H9 (cell line): ENCODE measurements at regions not wholly inside any gene's neighbourhood (a gene's known extent, or its start where the extent isn't known, plus 50 kb on each side); places are given as distances from the start of the nearest gene placed in this dataset.

ENCODE experiments used
- DNase-seq: peaks from one replicate; pipeline ENCODE4 v3.0.0-alpha.2; 2017
- H2AFZ ChIP-seq: one replicate; pipeline ENCODE4 v1.6.1; 2013; ENCODE audit warnings: mild to moderate bottlenecking, low read length, control low read depth, moderate library complexity
- H2AK5ac ChIP-seq: 2 replicates; pipeline ENCODE4 v1.6.1; 2013; ENCODE audit warnings: low read length, control low read depth, mixed read lengths; ENCODE audit not compliant: insufficient read length
- H2BK120ac ChIP-seq: one replicate; pipeline ENCODE4 v1.6.1; 2013; ENCODE audit warnings: low read depth, mild to moderate bottlenecking, low read length, control low read depth, inconsistent platforms; ENCODE audit not compliant: poor library complexity, severe bottlenecking
- H2BK12ac ChIP-seq: 2 replicates; pipeline ENCODE4 v1.6.1; 2013; ENCODE audit warnings: low read length, control low read depth, mixed read lengths, low read depth; ENCODE audit not compliant: insufficient read length
- H2BK15ac ChIP-seq: 2 replicates; pipeline ENCODE4 v1.6.1; 2013; ENCODE audit warnings: low read depth, low read length, control low read depth
- H2BK20ac ChIP-seq: one replicate; pipeline ENCODE4 v1.6.1; 2013; ENCODE audit warnings: low read depth, mild to moderate bottlenecking, low read length, control low read depth, inconsistent platforms; ENCODE audit not compliant: poor library complexity, severe bottlenecking
- H2BK5ac ChIP-seq: 2 replicates; pipeline ENCODE4 v1.6.1; 2013; ENCODE audit warnings: low read length, control low read depth, mixed read lengths; ENCODE audit not compliant: insufficient read length
- H3K14ac ChIP-seq: 2 replicates; pipeline ENCODE4 v1.6.1; 2013; ENCODE audit warnings: low read length, control low read depth; ENCODE audit not compliant: insufficient read depth
- H3K18ac ChIP-seq: 2 replicates; pipeline ENCODE4 v1.6.1; 2013; ENCODE audit warnings: low read depth, mild to moderate bottlenecking, mixed read lengths, low read length, control low read depth; ENCODE audit not compliant: insufficient read length
- H3K23ac ChIP-seq: 2 replicates; pipeline ENCODE4 v1.6.1; 2013; ENCODE audit warnings: low read length, control low read depth, mixed read lengths, low read depth; ENCODE audit not compliant: insufficient read length
- H3K23me2 ChIP-seq: 2 replicates; pipeline ENCODE4 v1.6.1; 2013; ENCODE audit warnings: low read depth, mild to moderate bottlenecking, mixed read lengths, low read length, control low read depth; ENCODE audit not compliant: insufficient read length, poor library complexity, severe bottlenecking
- H3K27ac ChIP-seq: 2 replicates; pipeline ENCODE4 v1.5.1; 2013; ENCODE audit warnings: low read length, control low read depth, mixed read lengths, low read depth; ENCODE audit not compliant: insufficient read length
- H3K27me3 ChIP-seq: 2 replicates; pipeline ENCODE4 v1.6.1; 2013; ENCODE audit warnings: low read length, control low read depth, inconsistent platforms; ENCODE audit not compliant: insufficient read depth
- H3K4ac ChIP-seq: 2 replicates; pipeline ENCODE4 v1.6.1; 2013; ENCODE audit warnings: low read depth, mild to moderate bottlenecking, control low read depth, inconsistent platforms, low read length, moderate library complexity
- H3K4me1 ChIP-seq: 2 replicates; pipeline ENCODE4 v1.6.1; 2013; ENCODE audit warnings: low read length, control low read depth, inconsistent platforms; ENCODE audit not compliant: insufficient read depth
- H3K4me2 ChIP-seq: 2 replicates; pipeline ENCODE4 v1.6.1; 2013; ENCODE audit warnings: low read length, control low read depth, mixed read lengths; ENCODE audit not compliant: insufficient read length, insufficient read depth
- H3K56ac ChIP-seq: 2 replicates; pipeline ENCODE4 v1.6.1; 2013; ENCODE audit warnings: low read depth, mild to moderate bottlenecking, mixed read lengths, low read length, control low read depth; ENCODE audit not compliant: insufficient read length
- H3K79me1 ChIP-seq: 2 replicates; pipeline ENCODE4 v1.6.1; 2013; ENCODE audit warnings: low read depth, mild to moderate bottlenecking, moderate library complexity, low read length, control low read depth, inconsistent platforms; ENCODE audit not compliant: insufficient read depth, poor library complexity, severe bottlenecking
- H3K79me2 ChIP-seq: 2 replicates; pipeline ENCODE4 v1.6.1; 2013; ENCODE audit warnings: low read length, control low read depth, inconsistent platforms; ENCODE audit not compliant: insufficient read depth
- H3K9ac ChIP-seq: 2 replicates; pipeline ENCODE4 v1.6.1; 2013; ENCODE audit warnings: low read length, control low read depth, mixed read lengths; ENCODE audit not compliant: insufficient read length; ENCODE audit errors: extremely low read depth
- H3K9me3 ChIP-seq: one replicate; pipeline ENCODE4 v1.6.1; 2013; ENCODE audit warnings: low read depth, low read length, inconsistent platforms; ENCODE audit not compliant: control insufficient read depth
- H3T11ph ChIP-seq: one replicate; pipeline ENCODE4 v1.6.1; 2013; ENCODE audit warnings: mild to moderate bottlenecking, low read length, control low read depth, inconsistent platforms
- H4K20me1 ChIP-seq: one replicate; pipeline ENCODE4 v1.6.1; 2013; ENCODE audit not compliant: control insufficient read depth, insufficient read length, insufficient read depth
- H4K5ac ChIP-seq: 2 replicates; pipeline ENCODE4 v1.6.1; 2013; ENCODE audit warnings: low read depth, mild to moderate bottlenecking, mixed read lengths, low read length, control low read depth; ENCODE audit not compliant: insufficient read length
- H4K8ac ChIP-seq: replicated peaks from 2 replicates; pipeline ENCODE4 v1.6.1; 2013; ENCODE audit warnings: low read length, control low read depth, mixed read lengths, low read depth; ENCODE audit not compliant: insufficient read length
- H4K91ac ChIP-seq: 2 replicates; pipeline ENCODE4 v1.6.1; 2013; ENCODE audit warnings: low read depth, mild to moderate bottlenecking, moderate library complexity, mixed read lengths, low read length, control low read depth; ENCODE audit not compliant: insufficient read length
- H3K27ac Mint-ChIP-seq, 3 experiments: 2 replicates in 2 of 3; 3 replicates in 1 of 3; pipeline ENCODE4 v1.8.0; 2020 to 2021; ENCODE audit warnings: mixed read lengths in 3 of 3, mild to moderate bottlenecking in 1 of 3, moderate library complexity in 1 of 3
- H3K27me3 Mint-ChIP-seq: 2 replicates; pipeline ENCODE4 v1.8.0; 2021; ENCODE audit warnings: low read depth, mild to moderate bottlenecking, moderate library complexity, mixed read lengths
- H3K36me3 Mint-ChIP-seq, 3 experiments: 2 replicates in 2 of 3; 3 replicates in 1 of 3; pipeline ENCODE4 v1.8.0; 2020 to 2021; ENCODE audit warnings: low read depth in 3 of 3, mixed read lengths in 3 of 3; ENCODE audit not compliant: insufficient read depth in 1 of 3
- H3K4me1 Mint-ChIP-seq, 2 experiments: 2 replicates each; pipeline ENCODE4 v1.8.0; 2020; ENCODE audit warnings: mixed read lengths in 2 of 2
- H3K4me3 Mint-ChIP-seq, 2 experiments: 2 replicates in 1 of 2; 3 replicates in 1 of 2; pipeline ENCODE4 v1.8.0; 2020 to 2021; ENCODE audit warnings: mild to moderate bottlenecking in 2 of 2, mixed read lengths in 2 of 2, moderate library complexity in 1 of 2
- H3K9me3 Mint-ChIP-seq, 2 experiments: 2 replicates in 1 of 2; 3 replicates in 1 of 2; pipeline ENCODE4 v1.8.0; 2020; ENCODE audit warnings: mild to moderate bottlenecking in 2 of 2, mixed read lengths in 2 of 2, moderate library complexity in 1 of 2
- TF ChIP-seq, protein P1 (sequence below): fragments of 200-600 bp; sonication (generic); conservative IDR thresholded peaks from 3 replicates; pipeline ENCODE4 v1.8.0; 2021; ENCODE audit warnings: antibody characterized with exemption, mild to moderate bottlenecking

DNA sequence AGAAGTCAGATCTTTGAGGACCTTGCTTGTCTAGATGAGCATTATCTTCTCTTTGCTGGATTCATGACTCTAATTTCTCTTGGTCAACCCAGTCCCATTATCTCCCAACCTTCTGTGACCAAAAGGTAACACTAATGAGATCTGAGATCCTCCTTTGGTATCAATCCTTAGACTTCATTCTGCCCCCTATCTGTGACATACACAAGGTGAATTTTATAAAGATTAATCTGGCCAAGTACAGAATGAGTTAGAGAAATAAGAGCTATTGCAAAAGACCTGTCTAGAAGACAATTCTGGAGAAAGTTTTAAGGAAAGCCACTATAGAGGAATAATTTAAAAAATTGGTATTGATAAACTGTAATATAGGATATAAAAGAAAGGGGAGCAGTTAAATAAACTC is 113.8 kb upstream of the KCNMB2 start:
- H4K8ac ChIP-seq = no peak overlapping the region
- no peak overlapping the region for H2BK5ac ChIP-seq
- H3K18ac ChIP-seq = no peak overlapping the region
- no peaks in the 10 kb centered on the region for H3K9me3 ChIP-seq
- H2AFZ ChIP-seq = no peak overlapping the region
- DNase-seq = no peak
- Mint-ChIP-seq H3K27ac (no peak overlapping the region), H3K9me3 (peaks cover 0 to 2% of the 10 kb centered on the region in 2 experiments; a peak in 1 of 5 replicates), H3K4me3 (no peak overlapping the region), H3K27me3 (no peaks in the 10 kb centered on the region), H3K4me1 (peaks cover 0 to under 1% of the 10 kb centered on the region in 2 experiments; a peak in 1 of 4 replicates), H3K36me3 (no peaks in the 10 kb centered on the region)
- H3K4ac ChIP-seq = no peak overlapping the region
- no peak overlapping the region for H4K91ac ChIP-seq
- H3K4me1 ChIP-seq = no peaks in the 10 kb centered on the region
- no peaks in the 10 kb centered on the region for H3K27me3 ChIP-seq
- H3K23me2 ChIP-seq = no peaks in the 10 kb centered on the region
- no peak overlapping the region for H2AK5ac ChIP-seq
- no peak overlapping the region for H3K9ac ChIP-seq
- no peak overlapping the region for H4K5ac ChIP-seq
- no peak overlapping the region for H2BK12ac ChIP-seq
- H3K79me2 ChIP-seq = no peaks in the 10 kb centered on the region
- no peak overlapping the region for H2BK120ac ChIP-seq
- H3T11ph ChIP-seq = no peak overlapping the region
- H4K20me1 ChIP-seq = no peaks in the 10 kb centered on the region
- no peak overlapping the region for H3K56ac ChIP-seq
- no peak overlapping the region for H2BK20ac ChIP-seq
- H3K79me1 ChIP-seq = no peaks in the 10 kb centered on the region
- no peak overlapping the region for H3K27ac ChIP-seq
- H2BK15ac ChIP-seq = no peak overlapping the region
- no peak overlapping the region for H3K4me2 ChIP-seq
- TF ChIP-seq, protein P1, sequence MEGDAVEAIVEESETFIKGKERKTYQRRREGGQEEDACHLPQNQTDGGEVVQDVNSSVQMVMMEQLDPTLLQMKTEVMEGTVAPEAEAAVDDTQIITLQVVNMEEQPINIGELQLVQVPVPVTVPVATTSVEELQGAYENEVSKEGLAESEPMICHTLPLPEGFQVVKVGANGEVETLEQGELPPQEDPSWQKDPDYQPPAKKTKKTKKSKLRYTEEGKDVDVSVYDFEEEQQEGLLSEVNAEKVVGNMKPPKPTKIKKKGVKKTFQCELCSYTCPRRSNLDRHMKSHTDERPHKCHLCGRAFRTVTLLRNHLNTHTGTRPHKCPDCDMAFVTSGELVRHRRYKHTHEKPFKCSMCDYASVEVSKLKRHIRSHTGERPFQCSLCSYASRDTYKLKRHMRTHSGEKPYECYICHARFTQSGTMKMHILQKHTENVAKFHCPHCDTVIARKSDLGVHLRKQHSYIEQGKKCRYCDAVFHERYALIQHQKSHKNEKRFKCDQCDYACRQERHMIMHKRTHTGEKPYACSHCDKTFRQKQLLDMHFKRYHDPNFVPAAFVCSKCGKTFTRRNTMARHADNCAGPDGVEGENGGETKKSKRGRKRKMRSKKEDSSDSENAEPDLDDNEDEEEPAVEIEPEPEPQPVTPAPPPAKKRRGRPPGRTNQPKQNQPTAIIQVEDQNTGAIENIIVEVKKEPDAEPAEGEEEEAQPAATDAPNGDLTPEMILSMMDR = peak; percentile 31; the same call in 2 of the 3 replicates
- H3K14ac ChIP-seq = no peak overlapping the region
- H3K23ac ChIP-seq = no peak overlapping the region
